EH (cell line): ENCODE measurements at regions not wholly inside any gene's neighbourhood (a gene's known extent, or its start where the extent isn't known, plus 50 kb on each side); places are given as distances from the start of the nearest gene placed in this dataset.
"Not testable (repeated sequence)": the region's sequence is repeated elsewhere in the genome, so short reads cannot be mapped to it uniquely, and the experiment has no call there.

Source experiments
- DNase-seq: peaks from one replicate; pipeline ENCODE4 v3.0.0-alpha.2; 2015; ENCODE audit warnings: low read depth

- DNase-seq: no peak
Observed at GRCh38 chr13:61358599-61358998, 57.0 kb downstream of the PCDH20 start.

GRCh38 chr13:61350341-61350740, 65.3 kb downstream of the PCDH20 start:
- DNase-seq: no peak

GRCh38 chr13:61339054-61339621, 76.5 kb downstream of the PCDH20 start:
- no peak for DNase-seq

- no peak for DNase-seq
Observed at GRCh38 chr13:61316647-61317046, 99.0 kb downstream of the PCDH20 start.

- no peak for DNase-seq
Observed at GRCh38 chr13:61294467-61295191, 121.0 kb downstream of the PCDH20 start.

GRCh38 chr13:61286148-61286745, 129.4 kb downstream of the PCDH20 start:
- DNase-seq: no peak

- DNase-seq: no peak
Observed at GRCh38 chr13:61277586-61278276, 137.9 kb downstream of the PCDH20 start.

GRCh38 chr13:61277088-61277487, 138.6 kb downstream of the PCDH20 start:
- no peak for DNase-seq

- DNase-seq: no peak
Observed at GRCh38 chr13:61276401-61276800, 139.2 kb downstream of the PCDH20 start.

GRCh38 chr13:61275736-61276135, 139.9 kb downstream of the PCDH20 start:
- no peak for DNase-seq

- DNase-seq: no peak
Observed at GRCh38 chr13:61275251-61275650, 140.4 kb downstream of the PCDH20 start.

- DNase-seq: not testable (repeated sequence)
Observed at GRCh38 chr13:61266896-61267295, 148.8 kb downstream of the PCDH20 start.

- no peak for DNase-seq
Observed at GRCh38 chr13:61261746-61262472, 153.7 kb downstream of the PCDH20 start.

- DNase-seq: no peak
Observed at GRCh38 chr13:61258185-61258584, 157.5 kb downstream of the PCDH20 start.

GRCh38 chr13:61255040-61255796, 160.4 kb downstream of the PCDH20 start:
- DNase-seq: no peak

- no peak for DNase-seq
Observed at GRCh38 chr13:61253105-61253877, 162.4 kb downstream of the PCDH20 start.

GRCh38 chr13:61252213-61252612, 163.4 kb downstream of the PCDH20 start:
- DNase-seq: no peak

- DNase-seq: no peak
Observed at GRCh38 chr13:61247149-61247936, 168.3 kb downstream of the PCDH20 start.

- no peak for DNase-seq
Observed at GRCh38 chr13:61246351-61246750, 169.3 kb downstream of the PCDH20 start.

GRCh38 chr13:61215601-61216000, 200.0 kb downstream of the PCDH20 start:
- DNase-seq: no peak
